ENCODE measurements at regions not wholly inside any gene's neighbourhood (a gene's known extent, or its start where the extent isn't known, plus 50 kb on each side); places are given as distances from the start of the nearest gene placed in this dataset.

DNA sequence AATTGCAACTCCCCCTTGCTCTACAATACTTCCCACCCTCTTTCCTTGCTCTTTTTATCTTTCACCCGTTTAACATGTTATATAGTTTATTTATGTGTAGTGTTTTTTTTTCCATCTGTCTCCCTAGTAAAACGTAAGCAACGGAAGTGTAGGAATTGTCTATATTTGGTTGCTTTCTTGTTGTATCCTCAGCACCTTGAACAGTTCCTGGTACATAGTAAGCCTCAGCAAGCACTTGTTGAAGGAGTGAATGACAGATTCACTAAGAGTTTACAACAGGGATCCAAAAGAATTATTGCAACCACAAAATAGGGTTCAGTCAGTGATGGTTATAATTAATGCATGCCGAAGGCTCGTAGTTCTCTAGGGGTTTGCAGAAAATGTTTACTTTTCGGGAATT, 242.7 kb downstream of the SAMD5 start:
- POLR2A ChIA-PET: no interaction called here
- H3K27ac ChIP-seq (ENCODE audit: insufficient read depth in 1 of 2, low read depth in 1 of 2, low read length in 2 of 2, poor library complexity in 1 of 2, severe bottlenecking in 2 of 2): no peak overlapping the region
- WGBS (ENCODE audit: insufficient coverage): 80% methylated on average over 2 of the region's 6 CpGs
- H3K9me3 ChIP-seq (ENCODE audit: control extremely low read depth in 1 of 5, control insufficient read depth in 4 of 5, insufficient read depth in 2 of 5, low read depth in 1 of 5, low read length in 4 of 5): no peaks in the 10 kb centered on the region
- H3K4me3 ChIP-seq (ENCODE audit: control insufficient read depth in 1 of 7, extremely low read depth in 1 of 7, insufficient read depth in 4 of 7, low read depth in 2 of 7, low read length in 6 of 7): no peak overlapping the region
- H3K27me3 ChIP-seq (replicated peaks in 2 of 5; ENCODE audit: control insufficient read depth in 4 of 5, insufficient read depth in 5 of 5, low read length in 4 of 5): peaks cover 0 to 2% (median 0%) of the 10 kb centered on the region in 5 experiments
- CTCF ChIA-PET: no interaction called here
- H3K36me3 ChIP-seq (ENCODE audit: control insufficient read depth in 4 of 4, insufficient read depth in 4 of 4, low read length in 3 of 4): no peaks in the 10 kb centered on the region
- no peaks in the 10 kb centered on the region for H3K4me1 ChIP-seq (ENCODE audit: control extremely low read depth in 1 of 4, control insufficient read depth in 4 of 4, insufficient read depth in 4 of 4, low read length in 3 of 4)
- DNase-seq: no peak

DNA sequence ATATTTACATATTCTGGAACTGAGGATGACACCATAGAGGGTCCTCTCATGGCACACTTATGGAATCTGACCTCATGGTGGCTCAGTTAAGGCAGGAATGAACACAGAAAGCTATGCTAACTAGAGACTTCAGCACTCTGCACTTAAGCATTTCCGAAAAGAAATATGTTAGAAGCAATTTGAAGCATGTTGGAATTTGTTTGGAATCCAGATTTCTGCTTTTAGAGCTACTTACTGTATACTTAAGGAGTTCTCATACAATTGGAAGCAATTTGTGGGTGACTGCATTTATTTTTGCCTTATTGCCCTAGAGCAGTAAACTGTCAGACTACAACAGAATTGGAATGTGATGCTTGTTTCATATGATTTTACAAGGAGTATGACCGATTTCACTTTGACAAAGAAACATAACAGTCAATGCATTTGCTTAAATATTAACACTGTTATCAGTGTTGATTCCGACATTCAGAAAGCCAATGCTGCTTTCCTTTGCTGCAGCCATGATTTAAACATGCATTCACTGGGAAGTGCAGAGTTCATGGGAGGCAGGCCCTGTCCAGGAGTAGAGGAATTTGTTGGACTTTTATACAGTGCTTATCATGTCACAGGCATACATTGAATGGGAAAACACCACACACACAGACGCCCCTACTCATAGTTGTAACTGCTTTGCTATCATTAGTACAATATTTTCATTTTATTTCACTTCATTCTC, 244.4 kb downstream of the SAMD5 start:
- H3K27ac ChIP-seq (ENCODE audit: insufficient read depth in 1 of 2, low read depth in 1 of 2, low read length in 2 of 2, poor library complexity in 1 of 2, severe bottlenecking in 2 of 2): no peak overlapping the region
- no peaks in the 10 kb centered on the region for H3K36me3 ChIP-seq (ENCODE audit: control insufficient read depth in 4 of 4, insufficient read depth in 4 of 4, low read length in 3 of 4)
- H3K4me3 ChIP-seq (ENCODE audit: control insufficient read depth in 1 of 7, extremely low read depth in 1 of 7, insufficient read depth in 4 of 7, low read depth in 2 of 7, low read length in 6 of 7): no peak overlapping the region
- ChIA-PET POLR2A (no interaction called here), CTCF (no interaction called here)
- H3K9me3 ChIP-seq (ENCODE audit: control extremely low read depth in 1 of 5, control insufficient read depth in 4 of 5, insufficient read depth in 2 of 5, low read depth in 1 of 5, low read length in 4 of 5): no peaks in the 10 kb centered on the region
- peaks cover 0 to 2% (median 0%) of the 10 kb centered on the region in 5 experiments for H3K27me3 ChIP-seq (replicated peaks in 2 of 5; ENCODE audit: control insufficient read depth in 4 of 5, insufficient read depth in 5 of 5, low read length in 4 of 5)
- no peaks in the 10 kb centered on the region for H3K4me1 ChIP-seq (ENCODE audit: control extremely low read depth in 1 of 4, control insufficient read depth in 4 of 4, insufficient read depth in 4 of 4, low read length in 3 of 4)
- no peak for DNase-seq
- WGBS (ENCODE audit: insufficient coverage): 100% methylated on average over 1 of the region's 4 CpGs

DNA sequence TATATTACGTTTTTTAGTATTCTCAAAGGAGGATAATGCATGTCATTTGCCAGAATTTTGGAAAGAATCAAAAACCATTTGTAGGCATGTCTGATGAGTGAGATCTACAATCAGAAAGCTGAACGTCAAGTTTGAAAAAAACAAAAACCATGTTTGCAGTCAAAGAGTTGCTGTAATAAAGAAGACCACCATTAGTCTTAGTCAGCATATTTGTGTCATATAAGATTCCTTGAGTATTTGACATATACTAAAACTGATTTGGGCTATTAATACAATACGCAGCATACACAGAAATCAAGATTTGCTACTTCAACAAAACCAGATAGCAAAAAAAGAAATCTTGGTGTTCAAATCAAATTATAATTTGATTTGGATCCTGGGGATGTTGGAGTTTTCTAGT, 247.5 kb downstream of the SAMD5 start:
- no peaks in the 10 kb centered on the region for H3K4me1 ChIP-seq (ENCODE audit: control extremely low read depth in 1 of 4, control insufficient read depth in 4 of 4, insufficient read depth in 4 of 4, low read length in 3 of 4)
- no peak overlapping the region for H3K4me3 ChIP-seq (ENCODE audit: control insufficient read depth in 1 of 7, extremely low read depth in 1 of 7, insufficient read depth in 4 of 7, low read depth in 2 of 7, low read length in 6 of 7)
- no peak overlapping the region for H3K27ac ChIP-seq (ENCODE audit: insufficient read depth in 1 of 2, low read depth in 1 of 2, low read length in 2 of 2, poor library complexity in 1 of 2, severe bottlenecking in 2 of 2)
- DNase-seq: no peak
- ChIA-PET CTCF (no interaction called here), POLR2A (no interaction called here)
- no peaks in the 10 kb centered on the region for H3K9me3 ChIP-seq (ENCODE audit: control extremely low read depth in 1 of 5, control insufficient read depth in 4 of 5, insufficient read depth in 2 of 5, low read depth in 1 of 5, low read length in 4 of 5)
- H3K27me3 ChIP-seq (replicated peaks in 2 of 5; ENCODE audit: control insufficient read depth in 4 of 5, insufficient read depth in 5 of 5, low read length in 4 of 5): no peaks in the 10 kb centered on the region
- no peaks in the 10 kb centered on the region for H3K36me3 ChIP-seq (ENCODE audit: control insufficient read depth in 4 of 4, insufficient read depth in 4 of 4, low read length in 3 of 4)
- 83% methylated on average over 1 of the region's 3 CpGs for WGBS (ENCODE audit: insufficient coverage)

DNA sequence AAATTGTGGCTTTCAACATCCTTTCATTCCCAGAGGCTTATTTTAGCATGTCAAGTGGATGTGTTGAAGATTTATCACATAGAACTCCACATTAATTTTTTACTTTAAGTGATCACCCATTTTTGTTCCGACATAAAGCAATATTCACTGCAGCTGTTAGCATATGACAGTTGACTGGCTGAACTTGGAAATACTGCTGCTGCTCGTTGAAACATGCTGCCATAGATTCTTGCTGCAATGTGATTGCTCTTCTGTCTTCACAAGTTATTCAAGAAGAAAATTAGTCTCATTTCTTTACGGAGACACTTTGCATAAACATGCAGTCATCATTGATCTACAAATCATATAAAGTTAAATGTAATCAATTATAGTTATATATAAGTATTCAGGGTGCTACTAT, 248.4 kb downstream of the SAMD5 start:
- Histone ChIP-seq H3K4me1 (ENCODE audit: control extremely low read depth in 1 of 4, control insufficient read depth in 4 of 4, insufficient read depth in 4 of 4, low read length in 3 of 4) (no peaks in the 10 kb centered on the region), H3K4me3 (ENCODE audit: control insufficient read depth in 1 of 7, extremely low read depth in 1 of 7, insufficient read depth in 4 of 7, low read depth in 2 of 7, low read length in 6 of 7) (no peak overlapping the region), H3K27me3 (replicated peaks in 2 of 5; ENCODE audit: control insufficient read depth in 4 of 5, insufficient read depth in 5 of 5, low read length in 4 of 5) (no peaks in the 10 kb centered on the region), H3K27ac (ENCODE audit: insufficient read depth in 1 of 2, low read depth in 1 of 2, low read length in 2 of 2, poor library complexity in 1 of 2, severe bottlenecking in 2 of 2) (no peak overlapping the region), H3K36me3 (ENCODE audit: control insufficient read depth in 4 of 4, insufficient read depth in 4 of 4, low read length in 3 of 4) (no peaks in the 10 kb centered on the region), H3K9me3 (ENCODE audit: control extremely low read depth in 1 of 5, control insufficient read depth in 4 of 5, insufficient read depth in 2 of 5, low read depth in 1 of 5, low read length in 4 of 5) (no peaks in the 10 kb centered on the region)
- ChIA-PET POLR2A (no interaction called here), CTCF (no interaction called here)
- 100% methylated on average over 2 of the region's 3 CpGs for WGBS (ENCODE audit: insufficient coverage)
- no peak for DNase-seq

DNA sequence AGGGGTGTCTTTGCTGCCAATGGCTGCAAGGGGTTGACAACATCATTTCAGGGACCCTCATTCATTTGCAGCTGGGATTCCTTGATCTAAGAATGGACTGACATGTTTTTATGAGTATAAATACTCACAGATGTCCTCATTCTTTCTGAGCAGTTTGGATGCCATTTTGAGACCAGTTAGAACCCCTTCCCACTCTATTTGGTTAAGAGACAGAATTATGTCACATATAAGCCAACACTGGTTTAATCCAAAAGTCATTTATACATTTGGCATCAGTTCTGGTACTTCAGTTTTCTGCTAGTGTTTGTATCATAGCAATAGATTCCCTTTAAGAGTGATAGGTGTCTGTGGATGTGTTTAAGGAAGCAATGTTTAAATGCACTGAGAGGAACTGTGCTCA, 248.8 kb downstream of the SAMD5 start:
- no peaks in the 10 kb centered on the region for H3K4me1 ChIP-seq (ENCODE audit: control extremely low read depth in 1 of 4, control insufficient read depth in 4 of 4, insufficient read depth in 4 of 4, low read length in 3 of 4)
- no peak for DNase-seq
- no peak overlapping the region for H3K27ac ChIP-seq (ENCODE audit: insufficient read depth in 1 of 2, low read depth in 1 of 2, low read length in 2 of 2, poor library complexity in 1 of 2, severe bottlenecking in 2 of 2)
- CTCF ChIA-PET: no interaction called here
- POLR2A ChIA-PET: no interaction called here
- no peaks in the 10 kb centered on the region for H3K27me3 ChIP-seq (replicated peaks in 2 of 5; ENCODE audit: control insufficient read depth in 4 of 5, insufficient read depth in 5 of 5, low read length in 4 of 5)
- H3K36me3 ChIP-seq (ENCODE audit: control insufficient read depth in 4 of 4, insufficient read depth in 4 of 4, low read length in 3 of 4): no peaks in the 10 kb centered on the region
- no peak overlapping the region for H3K4me3 ChIP-seq (ENCODE audit: control insufficient read depth in 1 of 7, extremely low read depth in 1 of 7, insufficient read depth in 4 of 7, low read depth in 2 of 7, low read length in 6 of 7)
- no peaks in the 10 kb centered on the region for H3K9me3 ChIP-seq (ENCODE audit: control extremely low read depth in 1 of 5, control insufficient read depth in 4 of 5, insufficient read depth in 2 of 5, low read depth in 1 of 5, low read length in 4 of 5)

DNA sequence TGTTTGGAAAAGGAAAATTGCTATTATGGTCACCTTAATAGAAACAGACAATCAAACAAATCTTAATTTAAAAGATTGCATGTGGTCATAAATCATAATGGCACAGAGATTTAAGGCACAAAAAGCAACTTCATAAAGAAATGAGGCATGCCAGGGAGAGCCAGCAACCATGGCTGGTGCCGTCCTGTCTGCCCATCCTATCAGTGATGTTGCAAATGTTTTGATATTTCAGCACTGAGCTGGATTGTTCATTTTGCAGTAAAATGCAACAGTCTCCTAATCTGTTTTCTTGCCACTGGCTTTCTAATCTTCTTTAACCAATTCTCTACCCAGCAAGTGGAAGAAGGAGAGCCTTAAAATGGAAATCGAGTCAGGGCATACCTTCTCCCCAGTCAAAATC, 249.8 kb downstream of the SAMD5 start:
- H3K4me3 ChIP-seq (ENCODE audit: control insufficient read depth in 1 of 7, extremely low read depth in 1 of 7, insufficient read depth in 4 of 7, low read depth in 2 of 7, low read length in 6 of 7): no peak overlapping the region
- DNase-seq: no peak
- ChIA-PET CTCF (no interaction called here), POLR2A (no interaction called here)
- no peak overlapping the region for H3K27ac ChIP-seq (ENCODE audit: insufficient read depth in 1 of 2, low read depth in 1 of 2, low read length in 2 of 2, poor library complexity in 1 of 2, severe bottlenecking in 2 of 2)
- no peaks in the 10 kb centered on the region for H3K4me1 ChIP-seq (ENCODE audit: control extremely low read depth in 1 of 4, control insufficient read depth in 4 of 4, insufficient read depth in 4 of 4, low read length in 3 of 4)
- WGBS (ENCODE audit: insufficient coverage): 100% methylated on average over 1 of the region's 2 CpGs
- no peaks in the 10 kb centered on the region for H3K9me3 ChIP-seq (ENCODE audit: control extremely low read depth in 1 of 5, control insufficient read depth in 4 of 5, insufficient read depth in 2 of 5, low read depth in 1 of 5, low read length in 4 of 5)
- H3K27me3 ChIP-seq (replicated peaks in 2 of 5; ENCODE audit: control insufficient read depth in 4 of 5, insufficient read depth in 5 of 5, low read length in 4 of 5): no peaks in the 10 kb centered on the region
- no peaks in the 10 kb centered on the region for H3K36me3 ChIP-seq (ENCODE audit: control insufficient read depth in 4 of 4, insufficient read depth in 4 of 4, low read length in 3 of 4)

DNA sequence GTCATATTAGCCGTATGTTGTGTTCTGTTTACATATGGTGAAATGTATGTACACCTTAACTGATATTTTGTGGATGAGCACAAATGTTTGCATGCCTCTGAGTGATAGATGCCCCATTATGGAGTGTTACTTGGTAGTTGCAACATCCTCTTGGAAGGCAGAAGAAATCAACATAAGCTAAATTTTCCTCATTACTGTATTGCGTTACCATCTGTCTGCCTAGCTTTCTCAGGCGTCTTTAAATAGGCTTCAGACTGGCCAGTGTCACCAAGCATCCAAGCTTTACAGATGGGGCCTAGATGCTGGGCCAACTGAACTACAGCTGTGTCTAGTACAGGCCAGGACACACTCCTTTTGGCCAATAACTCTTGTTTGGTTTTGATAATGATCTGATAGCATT, 250.6 kb downstream of the SAMD5 start:
- CTCF ChIA-PET: no interaction called here
- POLR2A ChIA-PET: no interaction called here
- no peaks in the 10 kb centered on the region for H3K9me3 ChIP-seq (ENCODE audit: control extremely low read depth in 1 of 5, control insufficient read depth in 4 of 5, insufficient read depth in 2 of 5, low read depth in 1 of 5, low read length in 4 of 5)
- WGBS (ENCODE audit: insufficient coverage): 100% methylated on average over 2 of the region's 3 CpGs
- H3K27me3 ChIP-seq (replicated peaks in 2 of 5; ENCODE audit: control insufficient read depth in 4 of 5, insufficient read depth in 5 of 5, low read length in 4 of 5): no peaks in the 10 kb centered on the region
- H3K36me3 ChIP-seq (ENCODE audit: control insufficient read depth in 4 of 4, insufficient read depth in 4 of 4, low read length in 3 of 4): no peaks in the 10 kb centered on the region
- H3K4me3 ChIP-seq (ENCODE audit: control insufficient read depth in 1 of 7, extremely low read depth in 1 of 7, insufficient read depth in 4 of 7, low read depth in 2 of 7, low read length in 6 of 7): no peak overlapping the region
- no peak overlapping the region for H3K27ac ChIP-seq (ENCODE audit: insufficient read depth in 1 of 2, low read depth in 1 of 2, low read length in 2 of 2, poor library complexity in 1 of 2, severe bottlenecking in 2 of 2)
- no peaks in the 10 kb centered on the region for H3K4me1 ChIP-seq (ENCODE audit: control extremely low read depth in 1 of 4, control insufficient read depth in 4 of 4, insufficient read depth in 4 of 4, low read length in 3 of 4)
- DNase-seq: no peak

All from common myeloid progenitor, CD34-positive (primary cell).